B cell (primary cell): ENCODE measurements at regions not wholly inside any gene's neighbourhood (a gene's known extent, or its start where the extent isn't known, plus 50 kb on each side); places are given as distances from the start of the nearest gene placed in this dataset.

Experiments used
- CTCF ChIP-seq: fragments of 200-600 bp; IDR thresholded peaks from one replicate; pipeline ENCODE4 v1.8.0; 2022; ENCODE audit warnings: antibody characterized with exemption, mild to moderate bottlenecking
- EZH2 ChIP-seq: IDR thresholded peaks from 2 replicates; pipeline ENCODE4 v1.6.1; 2012; ENCODE audit warnings: borderline replicate concordance, low read depth, mild to moderate bottlenecking, moderate library complexity, low read length; ENCODE audit not compliant: insufficient read depth, poor library complexity, severe bottlenecking

DNA sequence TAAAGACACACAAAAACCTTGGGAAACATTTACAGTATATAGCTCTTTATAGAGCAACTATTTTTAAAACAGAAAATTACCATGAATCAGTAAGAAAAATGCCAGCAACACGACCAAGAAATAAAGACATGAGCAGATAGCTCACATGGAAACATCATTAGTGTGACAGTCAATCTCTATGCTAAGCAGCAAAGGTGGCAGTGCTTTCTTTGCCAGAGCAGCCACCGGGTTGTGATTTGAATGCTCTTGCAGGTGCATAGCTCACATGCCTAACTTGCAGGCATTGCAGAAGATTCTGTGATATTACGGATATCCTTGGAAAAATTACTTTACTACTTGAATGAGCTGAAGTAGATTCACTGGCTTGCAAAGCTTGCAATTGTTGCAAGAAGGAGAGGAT lies 652.9 kb upstream of the C16orf82 start:
- no peak for TF ChIP-seq CTCF
- TF ChIP-seq EZH2 = no peak
